ENCODE measurements at regions not wholly inside any gene's neighbourhood (a gene's known extent, or its start where the extent isn't known, plus 50 kb on each side); places are given as distances from the start of the nearest gene placed in this dataset.

GRCh38 chr5:54717870-54718269 is 200.3 kb downstream of the SNX18 start:
- H3K4me3 ChIP-seq: no peak overlapping the region
- no peak overlapping the region for H3K27ac ChIP-seq
- H3K4me1 ChIP-seq: peaks cover 0 to 20% (median 10%) of the 10 kb centered on the region in 3 donors
- intact Hi-C loops (cut with DNase I): no loop called here
- DNase-seq: no peak
- no peaks in the 10 kb centered on the region for H3K9me3 ChIP-seq
- no peaks in the 10 kb centered on the region for H3K36me3 ChIP-seq
- H3K27me3 ChIP-seq: no peaks in the 10 kb centered on the region
- TF ChIP-seq CTCF (IDR thresholded peaks at IDR 0.05): no peak
- no peak for TF ChIP-seq POLR2A (IDR thresholded peaks at IDR 0.05)
- 71 to 81% methylated on average over 5 of the region's 5 CpGs for WGBS, 2 donors

GRCh38 chr5:54717459-54717858 is 199.9 kb downstream of the SNX18 start:
- no peak overlapping the region for H3K4me3 ChIP-seq
- no peaks in the 10 kb centered on the region for H3K9me3 ChIP-seq
- DNase-seq: no peak
- no peak overlapping the region for H3K27ac ChIP-seq
- H3K36me3 ChIP-seq: no peaks in the 10 kb centered on the region
- H3K4me1 ChIP-seq: peaks cover 0 to 20% (median 10%) of the 10 kb centered on the region in 3 donors
- intact Hi-C loops (cut with DNase I): no loop called here
- WGBS, 2 donors: 84 to 88% methylated on average over 2 of the region's 2 CpGs
- H3K27me3 ChIP-seq: no peaks in the 10 kb centered on the region
- TF ChIP-seq POLR2A (IDR thresholded peaks at IDR 0.05) (no peak), CTCF (IDR thresholded peaks at IDR 0.05) (no peak)

GRCh38 chr5:54713923-54714581 is 196.5 kb downstream of the SNX18 start:
- Histone ChIP-seq H3K36me3 (no peaks in the 10 kb centered on the region), H3K4me3 (no peak overlapping the region), H3K27me3 (no peaks in the 10 kb centered on the region), H3K27ac (no peak overlapping the region), H3K9me3 (no peaks in the 10 kb centered on the region), H3K4me1 (peaks cover 0 to 8% (median 4%) of the 10 kb centered on the region in 3 donors)
- no peak for DNase-seq
- TF ChIP-seq CTCF (IDR thresholded peaks at IDR 0.05) (no peak), POLR2A (IDR thresholded peaks at IDR 0.05) (no peak)
- 52 to 57% methylated on average over 4 of the region's 4 CpGs for WGBS, 2 donors
- intact Hi-C loops (cut with DNase I): no loop called here

GRCh38 chr5:54709096-54709495 is 191.5 kb downstream of the SNX18 start:
- H3K9me3 ChIP-seq: no peaks in the 10 kb centered on the region
- TF ChIP-seq CTCF (IDR thresholded peaks at IDR 0.05) (no peak), POLR2A (IDR thresholded peaks at IDR 0.05) (no peak)
- whole genome bisulfite sequencing, 2 donors: 76 to 88% methylated on average over 2 of the region's 2 CpGs
- no peaks in the 10 kb centered on the region for H3K27me3 ChIP-seq
- peaks cover 0 to 4% (median 0%) of the 10 kb centered on the region in 3 donors for H3K4me1 ChIP-seq
- intact Hi-C loops (cut with DNase I): no loop called here
- H3K4me3 ChIP-seq: no peak overlapping the region
- no peak overlapping the region for H3K27ac ChIP-seq
- H3K36me3 ChIP-seq: no peaks in the 10 kb centered on the region
- no peak for DNase-seq

GRCh38 chr5:54707841-54708240 is 190.3 kb downstream of the SNX18 start:
- 27 to 60% methylated on average over 1 to 2 of the region's 2 CpGs for WGBS, 2 donors
- H3K27ac ChIP-seq: no peak overlapping the region
- H3K36me3 ChIP-seq: no peaks in the 10 kb centered on the region

More at GRCh38 chr5:54707841-54708240, 190.3 kb downstream of the SNX18 start:
- intact Hi-C loops (cut with DNase I): no loop called here
- peaks cover 0 to 17% (median 10%) of the 10 kb centered on the region in 3 donors for H3K4me1 ChIP-seq
- TF ChIP-seq POLR2A (IDR thresholded peaks at IDR 0.05): no peak
- TF ChIP-seq CTCF (IDR thresholded peaks at IDR 0.05): no peak
- H3K27me3 ChIP-seq: no peaks in the 10 kb centered on the region
- DNase-seq: no peak
- H3K9me3 ChIP-seq: no peaks in the 10 kb centered on the region
- H3K4me3 ChIP-seq: no peak overlapping the region
